ENCODE measurements at regions not wholly inside any gene's neighbourhood (a gene's known extent, or its start where the extent isn't known, plus 50 kb on each side); places are given as distances from the start of the nearest gene placed in this dataset.
"Not testable (repeated sequence)": the region's sequence is repeated elsewhere in the genome, so short reads cannot be mapped to it uniquely, and the experiment has no call there.

GRCh38 chr12:124161402-124161801 is 133.5 kb upstream of the RFLNA start:
- H2AFZ ChIP-seq (ENCODE audit: low read length); H4K20me1 ChIP-seq (ENCODE audit: insufficient read depth, low read length); in situ Hi-C loops (cut with HindIII; ENCODE audit: extremely low pct_ligation_motif_present, low pct_unique_long_range_greater_than_20kb); POLR2A ChIA-PET; H3K4me2 ChIP-seq (ENCODE audit: low read depth, low read length); H3K4me3 ChIP-seq (replicated peaks in 1 of 3; ENCODE audit: insufficient read depth in 1 of 3, low read depth in 2 of 3, low read length in 3 of 3); H3K79me2 ChIP-seq (ENCODE audit: insufficient read depth, low read length); ATAC-seq; H3K36me3 ChIP-seq (replicated peaks in 1 of 2; ENCODE audit: control insufficient read depth in 1 of 2, insufficient read depth in 2 of 2, low read length in 2 of 2); DNase-seq (ENCODE audit: low spot score); FAIRE-seq; intact Hi-C loops (cut with micrococcal nuclease; ENCODE audit: unreplicated experiment); H3K27ac ChIP-seq (ENCODE audit: extremely low read length, insufficient read depth, low read length); H3K27me3 ChIP-seq (ENCODE audit: control insufficient read depth in 1 of 2, insufficient read depth in 2 of 2, low read length in 2 of 2); BruUV-seq (replicated peaks); CTCF ChIA-PET (ENCODE audit: low intra/inter-chr PET ratio, low total read pairs); H3K9ac ChIP-seq (ENCODE audit: insufficient read depth, low read depth, low read length); H3K9me3 ChIP-seq (ENCODE audit: low read length): not testable (repeated sequence)
- 62% methylated on average over 9 of the region's 9 CpGs for WGBS (ENCODE audit: low lambda C conversion rate)
- H3K4me1 ChIP-seq (ENCODE audit: insufficient read depth, low read length): peaks cover 14% of the 10 kb centered on the region; the same call in 1 of the 2 replicates
- TF ChIP-seq ZNF768 (CRISPR knock-in tag; IDR thresholded peaks at IDR 0.05): peak; percentile 66; the same call in 1 of the 2 replicates

GRCh38 chr12:124162151-124163110 is 132.5 kb upstream of the RFLNA start:
- Histone ChIP-seq H3K4me2 (ENCODE audit: low read depth, low read length) (no peak overlapping the region), H3K36me3 (replicated peaks in 1 of 2; ENCODE audit: control insufficient read depth in 1 of 2, insufficient read depth in 2 of 2, low read length in 2 of 2) (no peaks in the 10 kb centered on the region), H3K27me3 (ENCODE audit: control insufficient read depth in 1 of 2, insufficient read depth in 2 of 2, low read length in 2 of 2) (peaks cover 1 to 9% of the 10 kb centered on the region in 2 experiments; a peak in 2 of 5 replicates), H3K79me2 (ENCODE audit: insufficient read depth, low read length) (no peaks in the 10 kb centered on the region), H4K20me1 (ENCODE audit: insufficient read depth, low read length) (no peaks in the 10 kb centered on the region), H2AFZ (ENCODE audit: low read length) (no peak overlapping the region), H3K27ac (ENCODE audit: extremely low read length, insufficient read depth, low read length) (no peak overlapping the region), H3K4me1 (ENCODE audit: insufficient read depth, low read length) (peaks cover 14% of the 10 kb centered on the region; the same call in 1 of the 2 replicates), H3K9me3 (ENCODE audit: low read length) (peaks cover 6% of the 10 kb centered on the region; the same call in 1 of the 2 replicates), H3K9ac (ENCODE audit: insufficient read depth, low read depth, low read length) (no peak overlapping the region), H3K4me3 (replicated peaks in 1 of 3; ENCODE audit: insufficient read depth in 1 of 3, low read depth in 2 of 3, low read length in 3 of 3) (no peak overlapping the region)
- DNase-seq (ENCODE audit: low spot score) (no peak), ATAC-seq (no peak), FAIRE-seq (no peak)
- BruUV-seq (replicated peaks): no TSS peak
- ChIA-PET POLR2A (no interaction called here), CTCF (ENCODE audit: low intra/inter-chr PET ratio, low total read pairs) (no interaction called here)
- WGBS (ENCODE audit: low lambda C conversion rate): 38% methylated on average over 5 of the region's 6 CpGs
- intact Hi-C loops (cut with micrococcal nuclease; ENCODE audit: unreplicated experiment): no loop called here
- in situ Hi-C loops (cut with HindIII; ENCODE audit: extremely low pct_ligation_motif_present, low pct_unique_long_range_greater_than_20kb): no loop called here
- no peak for TF ChIP-seq HIC2 (CRISPR knock-in tag; IDR thresholded peaks at IDR 0.05; ENCODE audit: low read depth)
- no peak for TF ChIP-seq ARNTL (CRISPR knock-in tag; IDR thresholded peaks at IDR 0.05)
- TF ChIP-seq PCBP2 (optimal IDR thresholded peaks at IDR 0.05; ENCODE audit: low read depth, low read length, poor library complexity, severe bottlenecking): no peak
- TF ChIP-seq ZBTB21 (CRISPR knock-in tag; IDR thresholded peaks at IDR 0.05): no peak
- no peak for TF ChIP-seq PHF20 (CRISPR knock-in tag; IDR thresholded peaks at IDR 0.05)
- TF ChIP-seq CREB1 (IDR thresholded peaks at IDR 0.05): 0 out of 2 replicates have a peak, but pooled peaks have one; percentile 34
- TF ChIP-seq CREB1 (CRISPR knock-in tag; IDR thresholded peaks at IDR 0.05): no peak
